ENCODE measurements at regions not wholly inside any gene's neighbourhood (a gene's known extent, or its start where the extent isn't known, plus 50 kb on each side); places are given as distances from the start of the nearest gene placed in this dataset.

- no peak overlapping the region for H3K4me3 ChIP-seq (replicated peaks in 1 of 3; ENCODE audit: insufficient read depth in 1 of 3, low read depth in 2 of 3, low read length in 3 of 3)
- H3K27ac ChIP-seq (ENCODE audit: extremely low read length, insufficient read depth, low read length), result no peak overlapping the region
- no peak for TF ChIP-seq SUZ12 (IDR thresholded peaks at IDR 0.05; ENCODE audit: low read depth, low read length)
- TF ChIP-seq, protein P1, sequence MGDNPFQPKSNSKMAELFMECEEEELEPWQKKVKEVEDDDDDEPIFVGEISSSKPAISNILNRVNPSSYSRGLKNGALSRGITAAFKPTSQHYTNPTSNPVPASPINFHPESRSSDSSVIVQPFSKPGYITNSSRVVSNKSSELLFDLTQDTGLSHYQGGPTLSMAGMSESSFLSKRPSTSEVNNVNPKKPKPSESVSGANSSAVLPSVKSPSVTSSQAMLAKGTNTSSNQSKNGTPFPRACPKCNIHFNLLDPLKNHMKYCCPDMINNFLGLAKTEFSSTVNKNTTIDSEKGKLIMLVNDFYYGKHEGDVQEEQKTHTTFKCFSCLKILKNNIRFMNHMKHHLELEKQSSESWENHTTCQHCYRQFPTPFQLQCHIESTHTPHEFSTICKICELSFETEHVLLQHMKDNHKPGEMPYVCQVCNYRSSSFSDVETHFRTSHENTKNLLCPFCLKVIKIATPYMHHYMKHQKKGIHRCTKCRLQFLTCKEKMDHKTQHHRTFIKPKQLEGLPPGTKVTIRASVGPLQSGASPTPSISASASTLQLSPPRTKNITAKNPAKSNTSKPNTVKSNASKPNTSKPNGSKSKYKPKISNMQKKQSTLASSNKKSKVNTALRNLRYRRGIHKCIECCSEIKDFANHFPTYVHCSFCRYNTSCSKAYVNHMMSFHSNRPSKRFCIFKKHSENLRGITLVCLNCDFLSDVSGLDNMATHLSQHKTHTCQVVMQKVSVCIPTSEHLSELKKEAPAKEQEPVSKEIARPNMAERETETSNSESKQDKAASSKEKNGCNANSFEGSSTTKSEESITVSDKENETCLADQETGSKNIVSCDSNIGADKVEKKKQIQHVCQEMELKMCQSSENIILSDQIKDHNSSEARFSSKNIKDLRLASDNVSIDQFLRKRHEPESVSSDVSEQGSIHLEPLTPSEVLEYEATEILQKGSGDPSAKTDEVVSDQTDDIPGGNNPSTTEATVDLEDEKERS (CRISPR knock-in tag; IDR thresholded peaks at IDR 0.05), result no peak
- TF ChIP-seq RFXAP (CRISPR knock-in tag; IDR thresholded peaks at IDR 0.05; ENCODE audit: borderline replicate concordance), result no peak
- no peak for TF ChIP-seq SAFB2 (CRISPR knock-in tag; IDR thresholded peaks at IDR 0.05; ENCODE audit: borderline replicate concordance, low read depth)
- no peak for TF ChIP-seq THAP9 (CRISPR knock-in tag; IDR thresholded peaks at IDR 0.05; ENCODE audit: borderline replicate concordance)
- TF ChIP-seq ZSCAN30 (CRISPR knock-in tag; IDR thresholded peaks at IDR 0.05), result no peak
- TF ChIP-seq LCORL (IDR thresholded peaks at IDR 0.05), result no peak
- no peak for TF ChIP-seq LCORL (CRISPR knock-in tag; IDR thresholded peaks at IDR 0.05)
- TF ChIP-seq HOXA9 (CRISPR knock-in tag; IDR thresholded peaks at IDR 0.05; ENCODE audit: borderline replicate concordance), result no peak
- no peak for TF ChIP-seq CBX2 (IDR thresholded peaks at IDR 0.05; ENCODE audit: low read depth, low read length)
- TF ChIP-seq CBX2 (CRISPR knock-in tag; IDR thresholded peaks at IDR 0.05; ENCODE audit: low read depth), result no peak
- no peak for TF ChIP-seq ZNF501 (CRISPR knock-in tag; IDR thresholded peaks at IDR 0.05)
- no peak for TF ChIP-seq ZNF572 (CRISPR knock-in tag; IDR thresholded peaks at IDR 0.05)
- TF ChIP-seq BCL6 (CRISPR knock-in tag; IDR thresholded peaks at IDR 0.05), result no peak
- 15% methylated on average over 3 of the region's 3 CpGs for WGBS (ENCODE audit: low lambda C conversion rate)
- ChIA-PET CTCF (ENCODE audit: low intra/inter-chr PET ratio, low total read pairs) (no interaction called here), POLR2A (no interaction called here)
- DNase-seq (ENCODE audit: low spot score) (no peak), FAIRE-seq (no peak), ATAC-seq (no peak)
- intact Hi-C loops (cut with micrococcal nuclease; ENCODE audit: unreplicated experiment) (no loop called here), in situ Hi-C loops (cut with HindIII; ENCODE audit: extremely low pct_ligation_motif_present, low pct_unique_long_range_greater_than_20kb) (no loop called here)
- H3K4me1 ChIP-seq (ENCODE audit: insufficient read depth, low read length), result no peaks in the 10 kb centered on the region
- no peaks in the 10 kb centered on the region for H3K27me3 ChIP-seq (ENCODE audit: control insufficient read depth in 1 of 2, insufficient read depth in 2 of 2, low read length in 2 of 2)
- H3K79me2 ChIP-seq (ENCODE audit: insufficient read depth, low read length), result no peaks in the 10 kb centered on the region
- 0 out of 2 replicates have a peak, but pooled peaks cover under 1% of the 10 kb centered on the region for H3K9me3 ChIP-seq (ENCODE audit: low read length)
- H4K20me1 ChIP-seq (ENCODE audit: insufficient read depth, low read length), result no peaks in the 10 kb centered on the region
- H3K36me3 ChIP-seq (replicated peaks in 1 of 2; ENCODE audit: control insufficient read depth in 1 of 2, insufficient read depth in 2 of 2, low read length in 2 of 2), result no peaks in the 10 kb centered on the region
- no peak overlapping the region for H3K4me2 ChIP-seq (ENCODE audit: low read depth, low read length)
- no TSS peak for BruUV-seq (replicated peaks)
- H3K9ac ChIP-seq (ENCODE audit: insufficient read depth, low read depth, low read length), result no peak overlapping the region
- no peak overlapping the region for H2AFZ ChIP-seq (ENCODE audit: low read length)
Measured at GRCh38 chr1:95954585-95954984, 720.6 kb downstream of the RWDD3 start.
